ENCODE measurements at regions not wholly inside any gene's neighbourhood (a gene's known extent, or its start where the extent isn't known, plus 50 kb on each side); places are given as distances from the start of the nearest gene placed in this dataset.

DNA sequence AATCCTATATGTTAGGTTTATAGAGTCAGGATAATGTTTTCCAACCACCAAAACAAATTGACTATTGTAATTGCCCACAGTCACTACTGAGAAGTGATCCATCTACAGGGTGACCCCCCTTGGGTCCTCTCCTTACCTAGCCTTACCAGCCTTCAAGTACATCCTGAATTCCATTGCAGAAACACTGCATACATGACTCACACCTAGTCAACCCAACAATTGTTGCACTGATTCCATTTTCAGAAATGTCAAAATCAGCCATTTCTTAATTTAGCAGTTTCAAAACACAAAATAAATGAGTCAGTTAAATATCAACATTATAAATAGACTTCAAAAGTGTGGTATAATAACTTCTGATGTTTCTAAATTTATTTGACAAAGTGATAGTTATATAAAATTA, 106.3 kb upstream of the TNIP3 start:
- TF ChIP-seq, protein P1, sequence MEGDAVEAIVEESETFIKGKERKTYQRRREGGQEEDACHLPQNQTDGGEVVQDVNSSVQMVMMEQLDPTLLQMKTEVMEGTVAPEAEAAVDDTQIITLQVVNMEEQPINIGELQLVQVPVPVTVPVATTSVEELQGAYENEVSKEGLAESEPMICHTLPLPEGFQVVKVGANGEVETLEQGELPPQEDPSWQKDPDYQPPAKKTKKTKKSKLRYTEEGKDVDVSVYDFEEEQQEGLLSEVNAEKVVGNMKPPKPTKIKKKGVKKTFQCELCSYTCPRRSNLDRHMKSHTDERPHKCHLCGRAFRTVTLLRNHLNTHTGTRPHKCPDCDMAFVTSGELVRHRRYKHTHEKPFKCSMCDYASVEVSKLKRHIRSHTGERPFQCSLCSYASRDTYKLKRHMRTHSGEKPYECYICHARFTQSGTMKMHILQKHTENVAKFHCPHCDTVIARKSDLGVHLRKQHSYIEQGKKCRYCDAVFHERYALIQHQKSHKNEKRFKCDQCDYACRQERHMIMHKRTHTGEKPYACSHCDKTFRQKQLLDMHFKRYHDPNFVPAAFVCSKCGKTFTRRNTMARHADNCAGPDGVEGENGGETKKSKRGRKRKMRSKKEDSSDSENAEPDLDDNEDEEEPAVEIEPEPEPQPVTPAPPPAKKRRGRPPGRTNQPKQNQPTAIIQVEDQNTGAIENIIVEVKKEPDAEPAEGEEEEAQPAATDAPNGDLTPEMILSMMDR (IDR thresholded peaks at IDR 0.05), result no peak
- TF ChIP-seq HDAC2 (IDR thresholded peaks at IDR 0.05) (no peak), FOSL2 (IDR thresholded peaks at IDR 0.05) (no peak), FOSL2 (CRISPR knock-in tag; IDR thresholded peaks at IDR 0.05) (no peak), MYC (IDR thresholded peaks at IDR 0.05; ENCODE audit: borderline replicate concordance, low read length) (no peak), HOXB13 (CRISPR knock-in tag; IDR thresholded peaks at IDR 0.05; ENCODE audit: low read depth) (no peak), POLR2A (IDR thresholded peaks at IDR 0.05; ENCODE audit: low read length) (no peak)
- TF ChIP-seq, protein P2, sequence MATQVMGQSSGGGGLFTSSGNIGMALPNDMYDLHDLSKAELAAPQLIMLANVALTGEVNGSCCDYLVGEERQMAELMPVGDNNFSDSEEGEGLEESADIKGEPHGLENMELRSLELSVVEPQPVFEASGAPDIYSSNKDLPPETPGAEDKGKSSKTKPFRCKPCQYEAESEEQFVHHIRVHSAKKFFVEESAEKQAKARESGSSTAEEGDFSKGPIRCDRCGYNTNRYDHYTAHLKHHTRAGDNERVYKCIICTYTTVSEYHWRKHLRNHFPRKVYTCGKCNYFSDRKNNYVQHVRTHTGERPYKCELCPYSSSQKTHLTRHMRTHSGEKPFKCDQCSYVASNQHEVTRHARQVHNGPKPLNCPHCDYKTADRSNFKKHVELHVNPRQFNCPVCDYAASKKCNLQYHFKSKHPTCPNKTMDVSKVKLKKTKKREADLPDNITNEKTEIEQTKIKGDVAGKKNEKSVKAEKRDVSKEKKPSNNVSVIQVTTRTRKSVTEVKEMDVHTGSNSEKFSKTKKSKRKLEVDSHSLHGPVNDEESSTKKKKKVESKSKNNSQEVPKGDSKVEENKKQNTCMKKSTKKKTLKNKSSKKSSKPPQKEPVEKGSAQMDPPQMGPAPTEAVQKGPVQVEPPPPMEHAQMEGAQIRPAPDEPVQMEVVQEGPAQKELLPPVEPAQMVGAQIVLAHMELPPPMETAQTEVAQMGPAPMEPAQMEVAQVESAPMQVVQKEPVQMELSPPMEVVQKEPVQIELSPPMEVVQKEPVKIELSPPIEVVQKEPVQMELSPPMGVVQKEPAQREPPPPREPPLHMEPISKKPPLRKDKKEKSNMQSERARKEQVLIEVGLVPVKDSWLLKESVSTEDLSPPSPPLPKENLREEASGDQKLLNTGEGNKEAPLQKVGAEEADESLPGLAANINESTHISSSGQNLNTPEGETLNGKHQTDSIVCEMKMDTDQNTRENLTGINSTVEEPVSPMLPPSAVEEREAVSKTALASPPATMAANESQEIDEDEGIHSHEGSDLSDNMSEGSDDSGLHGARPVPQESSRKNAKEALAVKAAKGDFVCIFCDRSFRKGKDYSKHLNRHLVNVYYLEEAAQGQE (IDR thresholded peaks at IDR 0.05), result no peak

Measured in A549 (cell line).